ENCODE measurements at regions not wholly inside any gene's neighbourhood (a gene's known extent, or its start where the extent isn't known, plus 50 kb on each side); places are given as distances from the start of the nearest gene placed in this dataset.

DNA sequence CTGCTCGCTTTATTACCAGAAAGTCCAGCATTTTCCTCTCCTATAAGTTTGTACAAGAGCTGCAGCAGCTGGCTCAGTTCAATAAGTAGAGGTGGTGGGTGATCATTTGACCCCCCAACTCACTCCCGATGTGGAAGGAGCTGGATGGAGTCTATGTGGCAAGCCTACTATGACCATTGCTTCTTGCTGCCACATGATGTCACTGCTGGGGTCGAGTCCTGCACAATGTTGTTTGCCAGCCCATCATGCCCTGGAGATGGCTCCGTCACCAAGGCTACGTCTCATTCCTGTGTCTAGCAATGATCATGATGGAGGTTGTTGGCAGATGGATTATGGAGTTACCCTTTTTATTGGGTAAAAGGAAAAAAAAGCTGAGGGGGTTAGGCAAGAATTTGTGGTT, 266.3 kb downstream of the PSAT1 start:
- no peak for DNase-seq (ENCODE audit: low read depth in 2 of 2)

DNA sequence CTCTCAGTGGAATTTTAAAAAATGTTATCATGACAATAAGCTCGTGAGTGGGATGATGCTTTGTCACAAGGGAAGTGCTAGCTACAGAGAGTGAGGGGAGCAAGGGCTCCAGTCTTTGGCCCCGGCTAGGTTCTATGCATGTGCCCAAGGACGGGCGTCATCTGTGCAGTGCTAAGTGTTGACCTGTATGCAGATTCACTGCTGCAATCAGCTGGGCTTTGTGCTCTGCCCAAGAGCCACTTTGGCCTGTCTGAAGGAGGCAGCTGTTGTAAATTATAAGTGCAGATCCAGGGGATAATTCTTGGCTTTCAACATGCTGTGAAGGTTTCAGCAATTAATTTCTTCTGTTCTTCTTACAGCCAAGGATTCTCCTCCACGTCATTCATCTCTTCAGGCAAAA, 268.6 kb downstream of the PSAT1 start:
- DNase-seq (ENCODE audit: low read depth in 2 of 2): no peak

DNA sequence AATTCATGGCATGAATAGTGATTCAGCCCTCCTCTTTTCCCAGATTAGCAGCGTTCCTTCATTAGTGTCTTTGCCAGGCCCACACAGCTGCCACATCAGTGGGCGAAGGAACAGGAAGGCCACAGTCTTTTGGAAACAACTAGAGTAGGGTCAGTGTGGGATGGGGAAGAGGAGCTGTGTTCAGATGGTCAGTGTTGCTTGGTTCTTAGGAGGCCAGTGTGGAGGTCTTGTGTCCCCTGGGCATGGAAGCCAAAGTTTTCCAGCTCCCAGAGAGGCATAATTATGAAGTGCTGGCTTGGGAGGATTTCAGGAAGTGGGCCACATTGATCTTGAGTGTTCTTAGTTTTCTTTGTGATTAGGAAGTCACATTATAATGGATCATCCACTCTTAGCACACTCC, 269.6 kb downstream of the PSAT1 start:
- DNase-seq (ENCODE audit: low read depth in 2 of 2): no peak

GRCh38 chr9:78566948-78567675, 270.2 kb downstream of the PSAT1 start:
- no peak for DNase-seq (ENCODE audit: low read depth in 2 of 2)

DNA sequence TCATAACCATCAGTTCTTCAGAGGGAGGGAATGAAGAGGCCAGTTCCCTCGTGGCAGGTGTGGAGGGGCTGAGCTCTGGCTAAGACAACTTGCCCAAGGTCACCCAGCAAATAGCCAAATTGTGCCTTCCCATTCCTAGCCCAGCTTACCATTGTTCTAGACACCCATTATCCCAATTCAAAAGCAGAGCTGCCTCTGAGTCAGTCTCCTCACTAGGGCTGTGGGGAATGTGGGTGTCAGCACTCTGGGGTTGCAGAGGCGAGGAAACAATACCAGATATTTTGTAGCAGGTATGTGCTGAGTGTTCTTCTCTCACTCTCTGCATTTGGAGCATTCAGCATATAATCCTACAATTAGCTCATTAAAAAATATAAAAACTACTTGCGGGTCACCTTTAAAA, 270.8 kb downstream of the PSAT1 start:
- no peak for DNase-seq (ENCODE audit: low read depth in 2 of 2)

- no peak for DNase-seq (ENCODE audit: low read depth in 2 of 2)
Measured at GRCh38 chr9:78568774-78569173, 271.8 kb downstream of the PSAT1 start.

- no peak for DNase-seq (ENCODE audit: low read depth in 2 of 2)
Measured at GRCh38 chr9:78572266-78572665, 275.3 kb downstream of the PSAT1 start.

- DNase-seq (ENCODE audit: low read depth in 2 of 2): no peak
Measured at GRCh38 chr9:78573205-78573604, 276.3 kb downstream of the PSAT1 start.

DNA sequence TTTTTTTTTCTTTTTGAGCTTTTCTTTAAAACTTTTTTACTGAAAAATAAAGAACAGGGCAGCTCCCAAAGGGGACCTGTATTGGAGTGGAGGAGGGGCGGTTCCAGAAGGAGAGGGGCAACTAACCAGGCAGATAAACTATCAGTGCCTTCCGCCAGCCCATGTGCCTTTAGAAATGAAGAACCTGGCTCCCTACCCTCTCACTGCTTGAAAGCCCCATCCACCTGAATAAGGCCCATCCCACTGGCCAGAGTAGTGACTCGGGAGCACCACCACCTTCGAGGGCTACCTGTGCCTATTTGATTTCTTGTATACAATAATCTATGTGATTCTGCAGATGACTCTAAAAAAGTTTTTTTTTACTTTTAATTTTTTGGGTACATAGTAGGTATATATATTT, 276.7 kb downstream of the PSAT1 start:
- no peak for DNase-seq (ENCODE audit: low read depth in 2 of 2)

GRCh38 chr9:78574354-78575045, 277.6 kb downstream of the PSAT1 start:
- no peak for DNase-seq (ENCODE audit: low read depth in 2 of 2)

GRCh38 chr9:78575081-78575480, 278.2 kb downstream of the PSAT1 start:
- no peak for DNase-seq (ENCODE audit: low read depth in 2 of 2)

GRCh38 chr9:78575771-78576170, 278.8 kb downstream of the PSAT1 start:
- no peak for DNase-seq (ENCODE audit: low read depth in 2 of 2)

DNA sequence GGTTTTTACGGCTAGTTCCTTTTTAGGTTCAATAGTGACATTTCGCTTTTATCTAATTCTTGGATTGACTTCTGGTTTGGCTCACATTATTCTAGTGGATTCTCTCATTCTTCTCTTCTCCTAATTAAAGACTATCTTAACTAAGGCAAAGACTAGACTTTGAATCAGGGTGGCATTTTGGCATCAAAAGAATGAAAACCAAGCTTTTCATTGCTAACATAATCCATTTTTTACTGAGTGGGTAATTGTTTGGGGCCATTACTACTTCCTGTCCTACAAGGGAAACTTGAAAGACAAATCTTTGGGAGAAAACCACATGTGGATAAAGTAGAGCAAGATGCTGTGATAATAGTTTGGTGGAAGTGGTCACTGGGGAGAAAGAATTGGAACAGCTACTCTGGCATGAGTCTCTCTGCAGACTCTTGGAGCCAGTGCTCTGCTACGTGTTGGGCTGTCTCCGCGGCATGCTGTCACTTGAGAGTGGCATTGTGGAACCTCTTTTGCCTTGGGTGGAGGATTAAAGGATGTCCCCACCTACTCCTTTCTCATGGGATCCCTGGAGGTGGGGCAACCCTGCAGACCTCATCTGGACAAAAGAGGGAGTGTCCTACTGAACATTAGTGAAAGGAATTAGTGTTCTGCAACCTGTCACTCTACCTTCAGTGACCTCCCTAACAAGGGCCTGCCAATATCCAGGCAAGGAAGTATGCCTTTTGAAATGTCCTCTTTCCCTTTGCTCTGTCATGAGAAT, 280.4 kb downstream of the PSAT1 start:
- DNase-seq (ENCODE audit: low read depth in 2 of 2): no peak

DNA sequence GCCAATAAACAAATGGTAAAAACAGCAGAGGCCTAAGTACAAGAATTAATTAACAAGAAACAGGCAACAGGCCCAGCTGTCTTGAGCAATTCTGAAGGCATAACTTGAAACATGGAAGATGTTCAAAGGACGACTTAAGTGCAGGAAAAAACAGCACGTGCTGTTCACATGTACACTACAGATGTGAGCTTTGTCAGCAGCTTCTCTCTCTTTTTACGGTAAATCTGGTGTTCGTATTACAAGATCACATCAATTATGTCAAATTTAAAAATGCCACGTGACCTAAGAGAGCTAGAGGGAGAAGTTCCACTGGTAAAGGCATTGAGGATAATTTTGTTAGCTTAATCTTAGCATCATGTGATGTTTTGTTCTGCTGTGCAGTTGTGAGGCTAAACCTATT, 281.1 kb downstream of the PSAT1 start:
- no peak for DNase-seq (ENCODE audit: low read depth in 2 of 2)

- DNase-seq (ENCODE audit: low read depth in 2 of 2): no peak
Measured at GRCh38 chr9:78582821-78583220, 285.9 kb downstream of the PSAT1 start.

DNA sequence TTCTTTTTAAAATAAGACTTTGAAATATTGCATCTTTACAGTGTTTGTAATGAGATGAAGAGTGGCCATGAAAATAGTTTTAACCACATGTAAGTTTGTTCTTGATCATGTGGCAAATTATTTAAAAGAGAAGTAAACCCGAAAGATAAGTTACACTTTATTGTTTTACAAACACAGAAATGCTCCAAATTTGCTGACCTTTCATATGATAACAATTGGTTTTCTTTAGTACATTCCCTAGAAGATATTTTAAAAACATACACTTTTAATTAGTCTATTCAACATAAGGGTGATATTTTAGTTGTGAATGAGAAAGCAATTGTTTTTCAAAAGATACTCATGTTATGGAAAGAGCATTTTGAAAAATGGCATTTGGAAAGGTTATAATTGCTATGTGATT, 287.7 kb downstream of the PSAT1 start:
- no peak for DNase-seq (ENCODE audit: low read depth in 2 of 2)

DNA sequence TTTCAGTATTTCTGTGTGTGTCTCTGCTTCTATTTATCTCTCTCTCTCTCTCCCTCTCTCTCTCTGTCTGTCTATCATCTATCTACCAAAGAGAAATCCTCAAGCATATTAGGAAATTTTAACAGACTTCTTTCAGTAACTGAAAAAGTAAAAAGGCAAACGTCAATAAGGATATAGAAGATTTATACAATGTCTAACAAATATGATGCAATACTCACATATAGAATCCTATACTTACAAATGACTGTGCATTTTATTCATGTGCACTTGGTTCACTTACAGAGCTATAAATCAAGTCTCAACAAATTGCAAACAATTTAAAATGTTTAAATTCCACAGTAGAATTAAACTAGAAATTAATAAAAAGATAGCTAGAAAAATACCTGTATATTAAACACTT, 289.0 kb downstream of the PSAT1 start:
- DNase-seq (ENCODE audit: low read depth in 2 of 2): no peak

DNA sequence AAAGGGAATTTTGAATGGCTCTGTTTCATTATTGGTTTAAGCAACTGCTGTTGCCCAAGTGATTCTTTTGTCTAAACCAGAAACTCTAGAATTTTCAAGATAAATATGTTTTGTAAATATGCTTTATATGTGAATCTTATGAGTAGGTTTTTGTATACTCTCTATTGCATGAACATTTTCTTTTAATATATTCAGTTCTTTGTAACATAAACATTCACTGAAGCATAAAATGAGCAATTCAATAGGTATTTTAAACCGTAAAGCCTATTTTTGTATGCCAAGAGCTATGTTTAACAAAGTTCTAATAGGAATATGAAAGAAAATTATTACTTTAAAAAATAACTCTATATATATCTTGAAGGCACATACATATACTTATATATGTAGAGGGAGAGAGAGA, 293.1 kb downstream of the PSAT1 start:
- no peak for DNase-seq (ENCODE audit: low read depth in 2 of 2)

DNA sequence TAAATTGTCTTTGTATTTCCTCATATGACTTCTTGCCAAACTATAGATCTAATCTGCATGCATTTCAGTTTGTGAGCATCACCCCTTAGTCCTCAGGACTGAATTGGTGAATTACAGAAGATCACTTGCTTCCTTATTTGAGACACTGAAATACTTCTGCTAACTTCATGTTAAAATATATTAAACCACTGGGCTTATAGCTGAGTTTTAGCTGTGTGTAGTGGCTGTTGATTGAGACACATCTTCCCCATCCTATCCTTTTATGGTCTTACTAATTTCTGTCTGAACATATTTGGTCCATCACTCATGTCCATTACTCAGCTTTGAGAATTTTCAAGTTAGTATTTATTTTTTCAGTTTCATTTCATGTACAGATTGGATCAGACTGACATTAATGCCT, 295.9 kb downstream of the PSAT1 start:
- DNase-seq (ENCODE audit: low read depth in 2 of 2): no peak

DNA sequence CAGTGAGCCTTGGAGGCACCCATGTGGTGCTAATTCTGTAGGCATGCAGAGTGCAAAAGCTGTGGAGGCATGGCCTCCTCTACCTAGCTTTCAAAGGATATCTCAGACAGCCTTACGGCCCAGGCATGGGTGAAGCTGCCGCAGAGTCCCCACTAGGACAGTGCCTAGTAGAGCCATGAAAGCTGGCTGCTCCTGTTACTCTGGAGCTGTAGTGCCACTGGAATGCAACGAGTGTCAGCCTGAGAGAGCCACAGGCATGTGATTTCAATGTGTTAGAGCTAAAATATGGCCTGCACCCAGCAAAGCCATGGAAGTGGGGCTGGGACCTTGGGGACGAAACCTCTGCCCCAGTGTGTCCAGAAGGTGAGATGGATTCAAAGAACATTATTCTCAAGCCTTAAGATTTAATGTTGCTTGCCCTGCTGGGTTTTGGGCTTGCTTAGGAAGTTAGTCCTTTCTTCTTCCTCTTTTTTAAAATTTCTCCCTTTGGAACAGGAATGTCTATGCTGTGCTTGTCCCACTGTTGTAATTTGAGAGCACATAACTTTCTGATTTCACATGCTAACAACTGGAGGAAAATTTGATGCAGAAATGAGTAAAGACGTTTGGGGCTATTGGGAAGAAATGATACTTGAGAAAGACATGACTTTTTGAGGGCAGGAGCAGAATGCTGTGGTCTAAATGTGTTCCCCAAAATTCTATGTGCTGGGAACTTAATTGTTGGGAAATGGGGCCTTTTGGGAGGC, 298.4 kb downstream of the PSAT1 start:
- DNase-seq (ENCODE audit: low read depth in 2 of 2): no peak

DNA sequence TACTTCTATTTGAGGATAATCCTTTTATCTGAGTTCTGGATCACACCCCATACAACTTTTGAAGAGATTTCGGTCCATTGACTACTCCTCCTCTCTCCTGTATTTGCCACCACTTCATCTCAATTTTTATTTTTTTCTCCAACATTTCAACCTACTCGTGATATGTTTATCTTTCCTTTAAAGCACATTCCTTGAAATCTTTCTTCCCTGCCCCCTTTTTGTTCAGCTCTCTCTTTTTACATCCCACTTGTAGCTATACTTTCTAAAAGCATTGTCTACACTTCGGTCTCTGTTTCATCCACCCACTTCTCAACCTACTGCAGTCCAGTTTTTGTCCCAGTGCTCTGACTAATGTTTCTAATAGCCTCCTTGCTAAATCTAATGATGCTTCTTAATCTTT, 299.4 kb downstream of the PSAT1 start:
- no peak for DNase-seq (ENCODE audit: low read depth in 2 of 2)

- DNase-seq (ENCODE audit: low read depth in 2 of 2): no peak
Measured at GRCh38 chr9:78598120-78598519, 301.2 kb downstream of the PSAT1 start.
